Ectodermal cell (in vitro differentiated cells): ENCODE measurements at regions not wholly inside any gene's neighbourhood (a gene's known extent, or its start where the extent isn't known, plus 50 kb on each side); places are given as distances from the start of the nearest gene placed in this dataset.
"Not testable (repeated sequence)": the region's sequence is repeated elsewhere in the genome, so short reads cannot be mapped to it uniquely, and the experiment has no call there.

Experiments used
- H3K27ac ChIP-seq: 2 replicates; pipeline ENCODE4 v1.7.0; 2013; ENCODE audit warnings: mild to moderate bottlenecking, low read depth, low read length; ENCODE audit not compliant: insufficient read depth, poor library complexity, severe bottlenecking
- H3K27me3 ChIP-seq: 2 replicates; pipeline ENCODE4 v1.7.0; 2013; ENCODE audit warnings: mild to moderate bottlenecking, low read length; ENCODE audit not compliant: insufficient read depth, control insufficient read depth, poor library complexity, severe bottlenecking
- H3K36me3 ChIP-seq: one replicate; pipeline ENCODE4 v1.7.0; 2013; ENCODE audit warnings: low read length; ENCODE audit not compliant: control insufficient read depth, insufficient read depth
- H3K4me1 ChIP-seq: one replicate; pipeline ENCODE4 v1.7.0; 2013; ENCODE audit warnings: low read length; ENCODE audit not compliant: control insufficient read depth, insufficient read depth
- H3K4me3 ChIP-seq: 2 replicates; pipeline ENCODE4 v1.7.0; 2013; ENCODE audit warnings: low read depth, low read length, control low read depth; ENCODE audit not compliant: insufficient read depth
- H3K9me3 ChIP-seq: 2 replicates; pipeline ENCODE4 v1.7.0; 2013; ENCODE audit warnings: mild to moderate bottlenecking, low read length, moderate library complexity; ENCODE audit not compliant: control insufficient read depth
- WGBS, 2 experiments: methylation state at CpG; one replicate each; pipeline ENCODE4 v1.1.7; 2013; ENCODE audit warnings: missing lambda C conversion rate in 2 of 2; 5-methylcytosine and 5-hydroxymethylcytosine counted together

- WGBS, 2 experiments = 100% methylated on average over 1 of the region's 1 CpG; no CpG with 5 or more reads in 1 of the 2 experiments
- H3K4me1 ChIP-seq = peaks cover 24% of the 10 kb centered on the region
- H3K27ac ChIP-seq = no peak overlapping the region
Measured at GRCh38 chr6:22151892-22152291, 144.9 kb downstream of the PRL start.

GRCh38 chr6:22152841-22153240, 144.0 kb downstream of the PRL start:
- no peak overlapping the region for H3K27ac ChIP-seq

More at GRCh38 chr6:22151892-22152291, 144.9 kb downstream of the PRL start:
- Histone ChIP-seq H3K4me3 (no peak overlapping the region), H3K27me3 (no peaks in the 10 kb centered on the region), H3K36me3 (no peaks in the 10 kb centered on the region), H3K9me3 (no peaks in the 10 kb centered on the region)

GRCh38 chr6:22153384-22154158, 143.3 kb downstream of the PRL start:
- H3K9me3 ChIP-seq = no peaks in the 10 kb centered on the region
- no peaks in the 10 kb centered on the region for H3K36me3 ChIP-seq
- no peaks in the 10 kb centered on the region for H3K27me3 ChIP-seq
- 91 to 92% methylated on average over 5 to 6 of the region's 6 CpGs for WGBS, 2 experiments
- H3K27ac ChIP-seq = no peak overlapping the region
- peaks cover 11% of the 10 kb centered on the region for H3K4me1 ChIP-seq
- no peak overlapping the region for H3K4me3 ChIP-seq

More at GRCh38 chr6:22152841-22153240, 144.0 kb downstream of the PRL start:
- H3K36me3 ChIP-seq = no peaks in the 10 kb centered on the region
- H3K9me3 ChIP-seq = no peaks in the 10 kb centered on the region
- H3K4me3 ChIP-seq = no peak overlapping the region
- no peaks in the 10 kb centered on the region for H3K27me3 ChIP-seq
- peaks cover 16% of the 10 kb centered on the region for H3K4me1 ChIP-seq

DNA sequence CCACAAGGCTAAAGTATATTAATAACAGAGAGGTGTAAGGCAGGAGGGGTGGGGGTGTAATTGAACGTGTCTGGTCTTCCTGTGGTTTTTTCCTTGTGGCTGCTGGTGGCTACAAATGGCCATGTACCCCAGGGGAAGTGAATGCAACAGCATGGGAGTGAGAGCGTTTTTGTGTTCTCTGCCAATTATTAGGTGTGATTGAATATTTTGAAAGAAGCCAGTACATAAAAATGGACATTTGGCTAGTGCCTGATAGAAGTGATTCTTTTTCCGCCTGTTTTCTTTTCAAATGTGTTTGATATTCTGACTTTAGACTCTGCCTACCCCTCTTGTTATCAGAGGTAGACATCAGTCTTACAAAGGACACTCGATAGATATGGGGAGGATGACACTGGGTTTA, 141.3 kb downstream of the PRL start:
- 93% methylated on average over 4 of the region's 4 CpGs for WGBS, 2 experiments
- Histone ChIP-seq H3K36me3 (no peaks in the 10 kb centered on the region), H3K4me3 (no peak overlapping the region), H3K27me3 (no peaks in the 10 kb centered on the region), H3K9me3 (no peaks in the 10 kb centered on the region), H3K27ac (no peak overlapping the region), H3K4me1 (no peaks in the 10 kb centered on the region)

DNA sequence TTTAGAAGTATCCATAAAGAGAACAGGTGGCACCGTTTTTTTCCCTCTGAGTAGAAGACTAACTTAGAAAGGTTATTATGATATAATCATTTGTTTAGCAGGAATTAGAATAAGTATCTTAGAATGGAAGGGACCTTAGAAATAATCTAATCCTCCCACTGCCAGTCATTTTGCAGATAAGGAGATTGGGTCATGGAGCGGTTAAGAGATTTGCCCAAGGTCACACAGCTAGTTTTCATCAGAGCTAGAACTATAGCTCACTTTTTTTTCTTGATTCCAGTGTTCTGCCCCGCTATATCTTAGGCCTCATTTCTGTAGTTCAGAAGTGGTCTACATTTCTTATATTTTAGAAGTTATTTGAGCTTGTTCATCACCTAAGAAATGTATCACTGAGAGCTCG, 139.6 kb downstream of the PRL start:
- Histone ChIP-seq H3K36me3 (no peaks in the 10 kb centered on the region), H3K9me3 (no peaks in the 10 kb centered on the region), H3K27ac (no peak overlapping the region), H3K4me3 (no peak overlapping the region), H3K4me1 (no peaks in the 10 kb centered on the region), H3K27me3 (no peaks in the 10 kb centered on the region)
- 98 to 100% methylated on average over 2 to 4 of the region's 4 CpGs for WGBS, 2 experiments

DNA sequence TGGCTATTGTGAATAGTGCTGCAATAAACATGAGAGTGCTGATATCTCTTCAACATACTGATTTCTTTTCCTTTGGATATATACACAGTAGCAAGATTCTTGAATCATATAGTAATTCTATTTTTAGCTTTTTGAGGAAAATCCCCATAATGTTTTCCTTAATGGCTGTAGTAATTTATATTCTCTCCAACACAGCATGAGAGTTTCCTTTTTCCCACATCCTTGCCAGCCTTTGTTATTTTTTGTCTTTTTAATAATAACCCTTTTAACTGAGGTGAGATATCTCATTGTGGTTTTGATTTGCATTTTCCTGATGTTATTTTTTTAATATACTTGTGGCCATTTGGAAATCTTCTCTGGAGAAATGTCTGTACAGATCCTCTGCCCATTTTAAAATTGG, 132.6 kb downstream of the PRL start:
- Histone ChIP-seq H3K4me1 (no peaks in the 10 kb centered on the region), H3K4me3 (no peak overlapping the region), H3K9me3 (no peaks in the 10 kb centered on the region), H3K27me3 (no peaks in the 10 kb centered on the region), H3K36me3 (no peaks in the 10 kb centered on the region), H3K27ac (no peak overlapping the region)

- H3K27me3 ChIP-seq, H3K4me1 ChIP-seq, H3K27ac ChIP-seq, H3K9me3 ChIP-seq, H3K36me3 ChIP-seq, H3K4me3 ChIP-seq: not testable (repeated sequence)
- WGBS, 2 experiments = 95% methylated on average over 5 of the region's 5 CpGs
Measured at GRCh38 chr6:22171006-22171405, 125.8 kb downstream of the PRL start.

- H3K4me1 ChIP-seq, H3K36me3 ChIP-seq, H3K4me3 ChIP-seq, H3K27me3 ChIP-seq, H3K9me3 ChIP-seq, H3K27ac ChIP-seq: not testable (repeated sequence)
- WGBS, 2 experiments = 95 to 96% methylated on average over 15 of the region's 15 CpGs
Measured at GRCh38 chr6:22171885-22172284, 125.0 kb downstream of the PRL start.

DNA sequence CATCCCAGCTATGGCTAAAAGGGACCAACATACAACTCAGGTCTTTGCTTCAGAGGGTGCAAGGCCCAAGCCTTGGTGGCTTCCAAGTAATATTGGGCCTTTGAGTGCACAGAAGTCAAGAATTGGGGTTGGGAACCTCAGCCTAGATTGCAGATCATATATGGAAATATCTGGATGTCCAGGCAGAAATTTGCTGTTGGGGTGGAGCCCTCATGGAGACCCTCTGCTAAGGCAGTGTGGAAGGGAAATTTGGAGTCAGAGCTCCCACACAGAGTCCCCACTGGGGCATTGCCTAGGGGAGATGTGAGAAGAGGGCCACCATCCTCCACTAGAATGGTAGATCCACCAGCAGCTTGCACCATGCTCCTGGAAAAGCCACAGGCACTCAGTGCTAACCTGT, 123.5 kb downstream of the PRL start:
- Histone ChIP-seq H3K27me3 (no peaks in the 10 kb centered on the region), H3K27ac (no peak overlapping the region), H3K4me3 (no peak overlapping the region), H3K36me3 (peaks cover 7% of the 10 kb centered on the region), H3K9me3 (peaks cover 6% of the 10 kb centered on the region), H3K4me1 (no peaks in the 10 kb centered on the region)

DNA sequence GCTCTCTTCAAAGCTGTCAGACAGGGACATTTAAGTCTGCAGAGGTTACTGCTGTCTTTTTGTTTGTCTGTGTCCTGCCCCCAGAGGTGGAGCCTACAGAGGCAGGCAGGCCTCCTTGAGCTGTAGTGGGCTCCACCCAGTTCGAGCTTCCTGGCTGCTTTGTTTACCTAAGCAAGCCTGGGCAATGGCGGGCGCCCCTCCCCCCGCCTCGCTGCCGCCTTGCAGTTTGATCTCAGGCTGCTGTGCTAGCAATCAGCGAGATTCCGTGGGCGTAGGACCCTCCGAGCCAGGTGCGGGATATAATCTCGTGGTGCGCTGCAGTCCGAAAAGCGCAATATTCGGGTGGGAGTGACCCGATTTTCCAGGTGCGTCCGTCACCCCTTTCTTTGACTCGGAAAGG, 116.6 kb downstream of the PRL start:
- H3K9me3 ChIP-seq, H3K27ac ChIP-seq, H3K27me3 ChIP-seq, H3K4me1 ChIP-seq, H3K4me3 ChIP-seq: not testable (repeated sequence)
- H3K36me3 ChIP-seq = peaks cover 14% of the 10 kb centered on the region
- WGBS, 2 experiments = 83 to 92% methylated on average over 20 of the region's 20 CpGs

GRCh38 chr6:22184371-22184770, 112.5 kb downstream of the PRL start:
- peaks cover 14% of the 10 kb centered on the region for H3K36me3 ChIP-seq
- H3K9me3 ChIP-seq = no peaks in the 10 kb centered on the region
- H3K27ac ChIP-seq = no peak overlapping the region

More at GRCh38 chr6:22184371-22184770, 112.5 kb downstream of the PRL start:
- Histone ChIP-seq H3K4me3 (no peak overlapping the region), H3K4me1 (no peaks in the 10 kb centered on the region), H3K27me3 (no peaks in the 10 kb centered on the region)
